ENCODE measurements at regions not wholly inside any gene's neighbourhood (a gene's known extent, or its start where the extent isn't known, plus 50 kb on each side); places are given as distances from the start of the nearest gene placed in this dataset.

- Histone ChIP-seq H3K4me1 (ENCODE audit: insufficient read depth, low read length, poor library complexity, severe bottlenecking) (no peaks in the 10 kb centered on the region), H3K36me3 (ENCODE audit: insufficient read depth, low read length) (no peaks in the 10 kb centered on the region), H3K9me3 (ENCODE audit: insufficient read depth, low read depth, low read length) (no peaks in the 10 kb centered on the region), H3K4me3 (ENCODE audit: low read length, poor library complexity, severe bottlenecking) (no peak overlapping the region), H3K27me3 (ENCODE audit: insufficient read depth, low read length, poor library complexity, severe bottlenecking) (no peaks in the 10 kb centered on the region), H3K79me2 (ENCODE audit: insufficient read depth, low read length) (no peaks in the 10 kb centered on the region), H4K20me1 (ENCODE audit: insufficient read depth, low read length, poor library complexity, severe bottlenecking) (no peaks in the 10 kb centered on the region), H3K9ac (ENCODE audit: low read depth, low read length, poor library complexity, severe bottlenecking) (no peak overlapping the region), H3F3A (ENCODE audit: low read depth) (no peaks in the 10 kb centered on the region), H2AFZ (ENCODE audit: low read length) (no peak overlapping the region), H3K4me2 (ENCODE audit: low read depth, low read length, poor library complexity, severe bottlenecking) (no peak overlapping the region), H3K9me2 (replicated peaks; ENCODE audit: low read depth, low read length) (no peaks in the 10 kb centered on the region)
- TF ChIP-seq, protein P1, sequence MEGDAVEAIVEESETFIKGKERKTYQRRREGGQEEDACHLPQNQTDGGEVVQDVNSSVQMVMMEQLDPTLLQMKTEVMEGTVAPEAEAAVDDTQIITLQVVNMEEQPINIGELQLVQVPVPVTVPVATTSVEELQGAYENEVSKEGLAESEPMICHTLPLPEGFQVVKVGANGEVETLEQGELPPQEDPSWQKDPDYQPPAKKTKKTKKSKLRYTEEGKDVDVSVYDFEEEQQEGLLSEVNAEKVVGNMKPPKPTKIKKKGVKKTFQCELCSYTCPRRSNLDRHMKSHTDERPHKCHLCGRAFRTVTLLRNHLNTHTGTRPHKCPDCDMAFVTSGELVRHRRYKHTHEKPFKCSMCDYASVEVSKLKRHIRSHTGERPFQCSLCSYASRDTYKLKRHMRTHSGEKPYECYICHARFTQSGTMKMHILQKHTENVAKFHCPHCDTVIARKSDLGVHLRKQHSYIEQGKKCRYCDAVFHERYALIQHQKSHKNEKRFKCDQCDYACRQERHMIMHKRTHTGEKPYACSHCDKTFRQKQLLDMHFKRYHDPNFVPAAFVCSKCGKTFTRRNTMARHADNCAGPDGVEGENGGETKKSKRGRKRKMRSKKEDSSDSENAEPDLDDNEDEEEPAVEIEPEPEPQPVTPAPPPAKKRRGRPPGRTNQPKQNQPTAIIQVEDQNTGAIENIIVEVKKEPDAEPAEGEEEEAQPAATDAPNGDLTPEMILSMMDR (conservative IDR thresholded peaks at IDR 0.05; ENCODE audit: low read length), result no peak
- no peak for TF ChIP-seq EZH2phosphoT487 (IDR thresholded peaks at IDR 0.05; ENCODE audit: borderline replicate concordance)
Observed at GRCh38 chr1:103997631-103998030, 247.9 kb downstream of the AMY1C start.

GRCh38 chr1:104018922-104019674, 269.4 kb downstream of the AMY1C start:
- Histone ChIP-seq H4K20me1 (ENCODE audit: insufficient read depth, low read length, poor library complexity, severe bottlenecking) (no peaks in the 10 kb centered on the region), H3K9me2 (replicated peaks; ENCODE audit: low read depth, low read length) (no peaks in the 10 kb centered on the region), H2AFZ (ENCODE audit: low read length) (no peak overlapping the region), H3F3A (ENCODE audit: low read depth) (no peaks in the 10 kb centered on the region), H3K4me2 (ENCODE audit: low read depth, low read length, poor library complexity, severe bottlenecking) (no peak overlapping the region), H3K9me3 (ENCODE audit: insufficient read depth, low read depth, low read length) (no peaks in the 10 kb centered on the region), H3K27me3 (ENCODE audit: insufficient read depth, low read length, poor library complexity, severe bottlenecking) (no peaks in the 10 kb centered on the region), H3K4me3 (ENCODE audit: low read length, poor library complexity, severe bottlenecking) (no peak overlapping the region), H3K79me2 (ENCODE audit: insufficient read depth, low read length) (no peaks in the 10 kb centered on the region), H3K9ac (ENCODE audit: low read depth, low read length, poor library complexity, severe bottlenecking) (no peak overlapping the region), H3K36me3 (ENCODE audit: insufficient read depth, low read length) (no peaks in the 10 kb centered on the region), H3K4me1 (ENCODE audit: insufficient read depth, low read length, poor library complexity, severe bottlenecking) (no peaks in the 10 kb centered on the region)
- TF ChIP-seq, protein P1 (conservative IDR thresholded peaks at IDR 0.05; ENCODE audit: low read length), result no peak; the same call in 1 of the 2 replicates
- no peak for TF ChIP-seq EZH2phosphoT487 (IDR thresholded peaks at IDR 0.05; ENCODE audit: borderline replicate concordance)

DNA sequence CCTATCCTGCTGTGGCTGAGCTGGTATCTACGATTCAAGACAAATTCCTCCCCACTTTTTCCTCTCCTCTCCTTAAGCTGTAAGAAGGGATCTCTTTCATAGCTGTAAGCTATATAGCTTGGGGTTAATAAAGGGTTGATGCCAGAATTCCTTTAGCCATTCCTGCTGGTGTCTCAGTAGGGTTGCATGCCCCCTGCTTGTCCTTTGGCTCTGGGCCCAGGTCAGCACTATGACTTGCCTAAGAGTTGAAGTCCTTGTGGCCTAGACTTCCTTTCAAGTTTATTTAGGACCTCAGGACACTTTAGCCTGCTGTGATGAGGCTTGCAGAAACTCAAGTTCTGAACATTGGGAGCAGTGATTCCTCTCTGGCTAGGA, 270.0 kb downstream of the AMY1C start:
- H3K79me2 ChIP-seq (ENCODE audit: insufficient read depth, low read length), result no peaks in the 10 kb centered on the region
- H3K9ac ChIP-seq (ENCODE audit: low read depth, low read length, poor library complexity, severe bottlenecking), result no peak overlapping the region
- H3K4me2 ChIP-seq (ENCODE audit: low read depth, low read length, poor library complexity, severe bottlenecking), result no peak overlapping the region
- no peaks in the 10 kb centered on the region for H3F3A ChIP-seq (ENCODE audit: low read depth)
- no peaks in the 10 kb centered on the region for H3K4me1 ChIP-seq (ENCODE audit: insufficient read depth, low read length, poor library complexity, severe bottlenecking)
- no peaks in the 10 kb centered on the region for H4K20me1 ChIP-seq (ENCODE audit: insufficient read depth, low read length, poor library complexity, severe bottlenecking)
- no peaks in the 10 kb centered on the region for H3K9me3 ChIP-seq (ENCODE audit: insufficient read depth, low read depth, low read length)
- H3K36me3 ChIP-seq (ENCODE audit: insufficient read depth, low read length), result no peaks in the 10 kb centered on the region
- no peaks in the 10 kb centered on the region for H3K27me3 ChIP-seq (ENCODE audit: insufficient read depth, low read length, poor library complexity, severe bottlenecking)
- H3K9me2 ChIP-seq (replicated peaks; ENCODE audit: low read depth, low read length), result no peaks in the 10 kb centered on the region
- TF ChIP-seq, protein P1 (conservative IDR thresholded peaks at IDR 0.05; ENCODE audit: low read length), result no peak
- TF ChIP-seq EZH2phosphoT487 (IDR thresholded peaks at IDR 0.05; ENCODE audit: borderline replicate concordance), result no peak
- no peak overlapping the region for H2AFZ ChIP-seq (ENCODE audit: low read length)
- no peak overlapping the region for H3K4me3 ChIP-seq (ENCODE audit: low read length, poor library complexity, severe bottlenecking)
